ENCODE measurements at regions not wholly inside any gene's neighbourhood (a gene's known extent, or its start where the extent isn't known, plus 50 kb on each side); places are given as distances from the start of the nearest gene placed in this dataset.

DNA sequence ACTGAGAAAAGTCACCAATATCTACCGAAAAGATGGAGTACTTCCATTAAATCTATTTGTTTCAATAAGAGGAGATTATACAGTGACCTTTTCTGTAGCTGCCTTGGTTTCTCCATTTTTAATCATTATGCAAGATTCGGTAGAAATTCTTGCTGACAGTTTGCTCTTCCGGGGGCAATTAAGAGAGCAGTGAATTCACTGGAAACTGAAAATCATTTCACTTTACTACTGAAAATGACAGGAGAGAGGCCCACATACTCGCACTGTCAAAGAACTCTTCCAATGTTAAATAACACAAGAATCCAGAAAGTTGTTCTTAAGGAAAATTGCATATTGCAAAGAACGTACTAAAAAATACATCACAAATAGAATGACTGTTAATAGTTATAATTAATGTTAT, 699.3 kb downstream of the CBLN2 start:
- Histone ChIP-seq H3K4me3 (ENCODE audit: low read depth, low read length, poor library complexity, severe bottlenecking) (no peak overlapping the region), H3K9me3 (ENCODE audit: low read depth, low read length, poor library complexity, severe bottlenecking) (no peaks in the 10 kb centered on the region), H3K27me3 (replicated peaks; ENCODE audit: insufficient read depth, low read depth, low read length, poor library complexity) (no peaks in the 10 kb centered on the region), H3K36me3 (ENCODE audit: insufficient read depth, low read length, poor library complexity, severe bottlenecking) (no peaks in the 10 kb centered on the region), H3K27ac (ENCODE audit: low read depth, low read length, poor library complexity, severe bottlenecking) (no peak overlapping the region), H3K4me1 (ENCODE audit: insufficient read depth, low read length, poor library complexity, severe bottlenecking) (no peaks in the 10 kb centered on the region)
- CTCF ChIA-PET: no interaction called here
- BruUV-seq (replicated peaks): no TSS peak
- DNase-seq (ENCODE audit: low spot score): no peak
- intact Hi-C loops (cut with micrococcal nuclease; ENCODE audit: unreplicated experiment): no loop called here
- POLR2A ChIA-PET (ENCODE audit: low non-redundant PET): no interaction called here
- TF ChIP-seq EZH2 (IDR thresholded peaks at IDR 0.05; ENCODE audit: borderline replicate concordance, low read depth, low read length, poor library complexity, severe bottlenecking) (no peak), CTCF (conservative IDR thresholded peaks at IDR 0.05; ENCODE audit: low read depth, low read length) (no peak)

DNA sequence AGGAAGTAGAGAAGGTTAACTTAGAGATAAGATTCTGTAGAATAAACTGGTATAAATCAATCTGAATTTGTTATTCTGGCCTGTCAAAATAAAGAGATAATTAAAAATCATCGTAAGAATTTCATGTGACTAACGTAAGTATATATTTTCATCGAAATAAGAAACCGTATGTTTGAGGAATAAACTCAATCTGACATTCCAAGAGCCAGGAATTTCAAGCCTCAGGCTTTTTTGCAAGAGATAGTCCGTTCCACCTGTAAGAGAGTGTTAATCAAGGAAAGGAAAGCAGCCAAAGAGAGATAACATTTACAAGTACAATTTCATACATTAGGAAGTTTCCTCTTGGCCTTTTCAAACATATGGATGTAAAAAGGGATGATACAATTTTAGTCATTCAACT, 701.5 kb downstream of the CBLN2 start:
- DNase-seq (ENCODE audit: low spot score): no peak
- TF ChIP-seq EZH2 (IDR thresholded peaks at IDR 0.05; ENCODE audit: borderline replicate concordance, low read depth, low read length, poor library complexity, severe bottlenecking) (no peak), CTCF (conservative IDR thresholded peaks at IDR 0.05; ENCODE audit: low read depth, low read length) (no peak)
- no peaks in the 10 kb centered on the region for H3K36me3 ChIP-seq (ENCODE audit: insufficient read depth, low read length, poor library complexity, severe bottlenecking)
- no peak overlapping the region for H3K4me3 ChIP-seq (ENCODE audit: low read depth, low read length, poor library complexity, severe bottlenecking)
- no peaks in the 10 kb centered on the region for H3K9me3 ChIP-seq (ENCODE audit: low read depth, low read length, poor library complexity, severe bottlenecking)
- no peaks in the 10 kb centered on the region for H3K4me1 ChIP-seq (ENCODE audit: insufficient read depth, low read length, poor library complexity, severe bottlenecking)
- ChIA-PET CTCF (no interaction called here), POLR2A (ENCODE audit: low non-redundant PET) (no interaction called here)
- intact Hi-C loops (cut with micrococcal nuclease; ENCODE audit: unreplicated experiment): no loop called here
- no peak overlapping the region for H3K27ac ChIP-seq (ENCODE audit: low read depth, low read length, poor library complexity, severe bottlenecking)
- no peaks in the 10 kb centered on the region for H3K27me3 ChIP-seq (replicated peaks; ENCODE audit: insufficient read depth, low read depth, low read length, poor library complexity)
- no TSS peak for BruUV-seq (replicated peaks)

GRCh38 chr18:71837547-71837946, 706.6 kb downstream of the CBLN2 start:
- no TSS peak for BruUV-seq (replicated peaks)
- H3K9me3 ChIP-seq (ENCODE audit: low read depth, low read length, poor library complexity, severe bottlenecking): no peaks in the 10 kb centered on the region
- no peaks in the 10 kb centered on the region for H3K36me3 ChIP-seq (ENCODE audit: insufficient read depth, low read length, poor library complexity, severe bottlenecking)
- H3K27ac ChIP-seq (ENCODE audit: low read depth, low read length, poor library complexity, severe bottlenecking): no peak overlapping the region
- POLR2A ChIA-PET (ENCODE audit: low non-redundant PET): no interaction called here
- intact Hi-C loops (cut with micrococcal nuclease; ENCODE audit: unreplicated experiment): no loop called here
- CTCF ChIA-PET: no interaction called here
- no peak overlapping the region for H3K4me3 ChIP-seq (ENCODE audit: low read depth, low read length, poor library complexity, severe bottlenecking)
- no peaks in the 10 kb centered on the region for H3K4me1 ChIP-seq (ENCODE audit: insufficient read depth, low read length, poor library complexity, severe bottlenecking)
- no peak for DNase-seq (ENCODE audit: low spot score)
- H3K27me3 ChIP-seq (replicated peaks; ENCODE audit: insufficient read depth, low read depth, low read length, poor library complexity): no peaks in the 10 kb centered on the region
- TF ChIP-seq EZH2 (IDR thresholded peaks at IDR 0.05; ENCODE audit: borderline replicate concordance, low read depth, low read length, poor library complexity, severe bottlenecking): no peak
- no peak for TF ChIP-seq CTCF (conservative IDR thresholded peaks at IDR 0.05; ENCODE audit: low read depth, low read length)

Data from A673 (cell line).